AG04449 (cell line): ENCODE measurements at regions not wholly inside any gene's neighbourhood (a gene's known extent, or its start where the extent isn't known, plus 50 kb on each side); places are given as distances from the start of the nearest gene placed in this dataset.

Source experiments
- CTCF ChIA-PET: fragments of 350-600 bp; formaldehyde crosslinking; extraction: SDS; loops from one replicate; lab custom pipeline; 2021; ENCODE audit warnings: antibody characterized with exemption; lab: Yijun Ruan, JAX
- POLR2A ChIA-PET: fragments of 400-600, 350-600 bp; formaldehyde crosslinking; extraction: SDS; loops from one replicate; lab custom pipeline; 2020; ENCODE audit warnings: antibody characterized with exemption, inconsistent platforms; lab: Yijun Ruan, JAX
- DNase-seq: peaks from one replicate; pipeline ENCODE4 v3.0.0-alpha.2; 2010; ENCODE audit warnings: low read depth, low spot score
- H3K4me3 ChIP-seq: 2 replicates; pipeline ENCODE4 v1.5.1; 2011; ENCODE audit warnings: low read depth, mild to moderate bottlenecking, control low read depth, low read length
- TF ChIP-seq, protein P1 (sequence below): IDR thresholded peaks from one replicate; pipeline ENCODE4 v1.5.1; 2011; ENCODE audit warnings: mild to moderate bottlenecking, moderate library complexity, low read length, control low read depth, inconsistent platforms; ENCODE audit not compliant: insufficient read depth; ENCODE audit errors: missing control alignments

DNA sequence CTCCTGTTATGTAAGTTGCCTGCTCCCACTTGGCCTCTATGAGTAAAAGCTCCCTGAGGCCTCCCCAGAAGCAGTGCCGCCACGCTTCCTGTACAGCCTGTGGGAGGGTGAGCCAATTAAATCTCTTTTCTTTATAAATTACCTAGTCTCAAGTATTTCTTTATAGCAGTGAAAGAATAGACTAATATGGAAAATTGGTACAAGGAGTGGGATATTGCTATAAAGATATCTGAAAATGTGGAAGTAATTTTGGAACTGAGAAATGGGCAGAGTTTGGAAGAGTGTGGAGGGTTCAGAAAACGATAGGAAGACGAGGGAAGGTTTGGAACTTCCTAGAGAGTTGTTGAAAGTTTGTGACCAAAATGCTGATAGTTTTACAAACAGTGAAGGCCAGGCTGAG, 572.3 kb downstream of the MATN1 start:
- POLR2A ChIA-PET = no interaction called here

GRCh38 chr1:30149226-30149625, 574.2 kb downstream of the MATN1 start:
- H3K4me3 ChIP-seq = no peak overlapping the region
- TF ChIP-seq, protein P1, sequence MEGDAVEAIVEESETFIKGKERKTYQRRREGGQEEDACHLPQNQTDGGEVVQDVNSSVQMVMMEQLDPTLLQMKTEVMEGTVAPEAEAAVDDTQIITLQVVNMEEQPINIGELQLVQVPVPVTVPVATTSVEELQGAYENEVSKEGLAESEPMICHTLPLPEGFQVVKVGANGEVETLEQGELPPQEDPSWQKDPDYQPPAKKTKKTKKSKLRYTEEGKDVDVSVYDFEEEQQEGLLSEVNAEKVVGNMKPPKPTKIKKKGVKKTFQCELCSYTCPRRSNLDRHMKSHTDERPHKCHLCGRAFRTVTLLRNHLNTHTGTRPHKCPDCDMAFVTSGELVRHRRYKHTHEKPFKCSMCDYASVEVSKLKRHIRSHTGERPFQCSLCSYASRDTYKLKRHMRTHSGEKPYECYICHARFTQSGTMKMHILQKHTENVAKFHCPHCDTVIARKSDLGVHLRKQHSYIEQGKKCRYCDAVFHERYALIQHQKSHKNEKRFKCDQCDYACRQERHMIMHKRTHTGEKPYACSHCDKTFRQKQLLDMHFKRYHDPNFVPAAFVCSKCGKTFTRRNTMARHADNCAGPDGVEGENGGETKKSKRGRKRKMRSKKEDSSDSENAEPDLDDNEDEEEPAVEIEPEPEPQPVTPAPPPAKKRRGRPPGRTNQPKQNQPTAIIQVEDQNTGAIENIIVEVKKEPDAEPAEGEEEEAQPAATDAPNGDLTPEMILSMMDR = no peak
- CTCF ChIA-PET = no interaction called here
- DNase-seq = no peak
- POLR2A ChIA-PET = no interaction called here

More for the DNA sequence above, 572.3 kb downstream of the MATN1 start:
- H3K4me3 ChIP-seq = no peak overlapping the region
- no peak for DNase-seq
- TF ChIP-seq, protein P1 = no peak
- CTCF ChIA-PET = no interaction called here

DNA sequence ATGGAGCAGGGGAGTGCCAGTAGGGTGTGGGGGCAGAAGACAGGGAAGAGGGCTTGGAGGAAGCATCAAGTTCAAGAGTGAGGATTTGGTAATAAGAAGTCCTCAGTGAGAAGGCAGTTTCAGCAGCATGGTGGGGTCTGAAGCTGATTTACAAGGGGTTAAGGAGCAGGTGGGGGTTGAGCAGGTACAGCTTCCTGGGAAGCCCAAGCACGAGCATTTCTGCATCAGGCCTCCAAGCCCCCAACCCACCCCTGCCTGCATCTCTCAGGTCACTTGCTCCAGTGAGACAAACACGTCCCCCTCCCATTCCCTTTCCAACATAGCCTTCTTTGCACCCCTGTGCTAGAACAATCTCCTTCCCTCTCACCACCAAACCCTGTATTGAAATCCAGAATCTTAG, 574.7 kb downstream of the MATN1 start:
- TF ChIP-seq, protein P1 = no peak
- no peak for DNase-seq
- ChIA-PET CTCF (no interaction called here), POLR2A (no interaction called here)
- H3K4me3 ChIP-seq = no peak overlapping the region

GRCh38 chr1:30147188-30147587, 576.2 kb downstream of the MATN1 start:
- H3K4me3 ChIP-seq = no peak overlapping the region
- ChIA-PET CTCF (no interaction called here), POLR2A (no interaction called here)
- TF ChIP-seq, protein P1 = no peak
- DNase-seq = no peak

GRCh38 chr1:30146448-30146847, 576.9 kb downstream of the MATN1 start:
- TF ChIP-seq, protein P1 = no peak
- no peak for DNase-seq
- POLR2A ChIA-PET = no interaction called here
- CTCF ChIA-PET = no interaction called here
- H3K4me3 ChIP-seq = no peak overlapping the region

GRCh38 chr1:30145723-30146303, 577.6 kb downstream of the MATN1 start:
- no peak for DNase-seq
- ChIA-PET CTCF (no interaction called here), POLR2A (no interaction called here)
- H3K4me3 ChIP-seq = no peak overlapping the region
- TF ChIP-seq, protein P1 = no peak
